Stimulated activated CD8-positive, alpha-beta memory T cell treated with anti-CD3 and anti-CD28 coated beads, Interleukin-7, amount 100 ng/mL, for 48 hours (primary cell): ENCODE measurements at regions not wholly inside any gene's neighbourhood (a gene's known extent, or its start where the extent isn't known, plus 50 kb on each side); places are given as distances from the start of the nearest gene placed in this dataset.
"Not testable (repeated sequence)": the region's sequence is repeated elsewhere in the genome, so short reads cannot be mapped to it uniquely, and the experiment has no call there.

ENCODE experiments used
- DNase-seq, 2 donors: peaks; one replicate each; pipeline ENCODE4 v3.0.0-alpha.2; 2020; ENCODE audit warnings: low read depth in 1 of 2; ENCODE audit errors: extremely low read depth in 1 of 2

- DNase-seq = not testable (repeated sequence)
Observed at GRCh38 chr7:4609576-4609975, 72.5 kb upstream of the FOXK1 start.

DNA sequence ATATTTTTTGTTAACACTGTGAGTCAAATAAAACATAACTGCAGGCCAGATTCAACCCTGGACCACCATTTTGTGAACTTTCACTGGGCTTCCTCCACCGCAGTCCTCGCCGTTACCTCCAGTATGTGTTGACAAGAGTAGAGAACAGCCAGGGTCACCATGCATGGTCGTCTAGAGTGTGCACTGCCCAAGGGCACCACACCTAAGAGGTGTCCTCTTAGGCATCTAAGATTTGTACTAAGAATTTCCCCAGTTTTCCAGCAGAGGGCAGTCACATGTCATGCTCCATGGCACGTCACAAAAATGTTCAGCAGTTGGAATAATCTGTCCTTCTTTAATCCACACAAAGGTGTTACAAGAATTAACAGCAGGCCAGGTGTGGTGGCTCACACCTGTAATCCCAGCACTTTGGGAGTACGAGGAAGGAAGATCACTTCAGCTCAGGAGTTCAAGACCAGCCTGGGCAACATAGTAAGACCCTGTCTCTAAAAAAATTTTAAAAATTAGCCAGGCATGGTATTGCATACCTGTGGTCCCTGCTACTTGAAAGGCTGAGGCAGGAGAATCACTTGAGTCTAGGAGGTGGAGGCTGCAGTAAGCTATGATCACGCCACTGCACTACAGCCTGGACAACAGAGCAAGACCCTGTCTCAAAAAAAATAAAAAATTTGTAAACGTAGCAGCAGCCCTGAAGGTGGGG lies 71.2 kb upstream of the FOXK1 start:
- peak in 1 of 2 donors; percentile 10 for DNase-seq

DNA sequence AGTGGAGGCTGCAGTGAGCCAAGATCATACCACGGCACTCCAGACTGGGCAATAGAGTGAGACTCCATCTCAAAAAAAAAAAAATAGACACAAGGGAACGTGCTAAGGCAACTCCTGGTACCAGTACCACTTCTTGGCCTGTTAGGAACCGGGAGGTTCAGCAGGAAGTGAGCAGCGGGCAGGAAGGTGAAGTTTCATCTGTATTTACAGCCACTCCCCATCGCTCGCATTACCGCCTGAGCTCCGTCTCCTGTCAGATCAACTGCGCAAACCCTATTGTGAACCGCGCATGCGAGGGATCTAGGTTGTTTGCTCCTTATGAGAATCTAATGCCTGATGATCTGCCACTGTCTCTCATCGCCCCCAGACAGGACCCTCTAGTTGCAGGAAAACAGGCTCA lies 69.9 kb upstream of the FOXK1 start:
- no peak for DNase-seq

GRCh38 chr7:4612939-4613841 lies 68.9 kb upstream of the FOXK1 start:
- DNase-seq = no peak

DNA sequence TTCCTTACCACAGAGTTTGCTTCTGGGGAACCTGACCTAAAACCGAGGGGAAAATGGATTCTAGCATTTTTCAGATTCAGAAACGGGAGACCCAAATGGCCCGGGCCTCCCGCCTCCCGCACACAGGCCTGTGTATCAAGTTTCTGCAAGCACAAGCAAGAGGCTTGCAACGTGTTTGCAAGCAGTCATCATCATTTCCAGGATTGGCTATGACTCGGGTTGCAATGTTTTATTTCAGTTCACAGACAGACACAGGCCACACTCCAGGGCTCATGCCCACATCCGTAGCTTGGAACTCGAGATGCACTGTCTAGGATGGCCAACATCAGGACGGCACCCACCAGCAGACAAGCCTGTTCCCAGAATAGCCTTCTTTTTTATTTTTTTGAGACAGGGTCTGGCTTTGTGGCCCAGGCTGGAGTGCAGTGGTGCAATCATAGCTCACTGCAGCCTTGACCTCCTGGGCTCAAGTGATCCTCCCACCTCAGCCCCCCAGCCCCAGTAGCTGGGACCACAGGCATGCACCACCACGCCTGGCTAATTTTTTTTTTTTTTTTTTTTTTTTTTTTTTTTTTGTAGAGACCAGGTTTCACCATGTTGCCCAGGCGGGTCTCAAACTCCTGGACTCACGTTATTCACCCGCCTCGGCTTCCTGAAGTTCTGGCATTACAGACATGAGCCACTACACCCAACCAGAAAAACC lies 68.1 kb upstream of the FOXK1 start:
- no peak for DNase-seq

- no peak for DNase-seq
Observed at GRCh38 chr7:4616116-4616515, 66.0 kb upstream of the FOXK1 start.

GRCh38 chr7:4621396-4621795 lies 60.7 kb upstream of the FOXK1 start:
- DNase-seq = no peak

DNA sequence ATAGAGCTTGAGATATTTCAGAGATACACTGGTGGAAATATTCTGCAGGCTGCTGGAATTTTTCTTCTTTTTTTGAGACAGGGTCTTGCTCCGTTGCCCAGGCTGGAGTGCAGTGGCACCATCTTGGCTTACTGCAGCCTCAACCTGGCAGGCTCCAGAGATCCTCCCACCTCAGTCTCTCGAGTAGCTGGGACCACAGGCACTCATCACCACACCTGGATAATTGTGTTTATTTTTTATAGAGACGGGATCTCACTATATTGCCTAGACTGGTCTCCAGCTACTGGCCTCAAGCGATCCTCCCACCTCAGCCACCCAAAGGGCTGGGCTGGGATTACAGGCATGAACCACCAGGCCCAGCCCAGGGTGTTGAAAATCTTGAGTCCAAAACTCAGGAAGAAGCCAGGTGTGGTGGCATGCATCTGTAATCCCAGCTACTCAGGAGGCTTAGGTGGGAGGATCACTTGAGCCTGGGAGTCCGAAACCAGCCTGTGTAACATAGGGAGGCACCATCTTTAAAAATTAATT lies 55.7 kb upstream of the FOXK1 start:
- no peak for DNase-seq

- DNase-seq = no peak
Observed at GRCh38 chr7:4629287-4629895, 52.7 kb upstream of the FOXK1 start.

GRCh38 chr7:4631380-4632179 lies 50.5 kb upstream of the FOXK1 start:
- DNase-seq = no peak
